HuH-7 (cell line): ENCODE measurements at regions not wholly inside any gene's neighbourhood (a gene's known extent, or its start where the extent isn't known, plus 50 kb on each side); places are given as distances from the start of the nearest gene placed in this dataset.
A peak's percentile ranks its signal among the peaks of the same experiment; 100 is the strongest.
"Not testable (repeated sequence)": the region's sequence is repeated elsewhere in the genome, so short reads cannot be mapped to it uniquely, and the experiment has no call there.

Experiments
- DNase-seq: peaks from one replicate; pipeline ENCODE4 v3.0.0; 2011; ENCODE audit warnings: low spot score

DNA sequence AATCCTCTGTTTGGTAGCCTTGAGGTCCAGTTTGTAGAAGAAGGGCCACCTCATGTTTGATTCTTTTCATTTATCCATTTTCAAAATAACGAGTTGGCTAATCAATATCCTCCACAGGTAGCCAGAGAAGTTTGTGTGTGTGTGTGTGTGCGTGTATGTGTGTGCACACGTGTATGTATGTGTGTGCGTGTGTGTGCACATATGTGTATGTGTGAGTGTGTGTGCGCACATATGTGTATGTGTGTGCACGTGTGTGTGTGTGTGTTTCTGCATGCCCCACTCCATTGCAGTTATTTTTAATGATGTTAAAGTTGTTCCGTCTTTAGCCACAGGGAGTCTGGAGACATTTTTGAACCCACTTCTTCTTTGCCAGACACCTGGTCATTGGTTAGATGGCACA, 112.8 kb upstream of the PRKCQ start:
- no peak for DNase-seq

DNA sequence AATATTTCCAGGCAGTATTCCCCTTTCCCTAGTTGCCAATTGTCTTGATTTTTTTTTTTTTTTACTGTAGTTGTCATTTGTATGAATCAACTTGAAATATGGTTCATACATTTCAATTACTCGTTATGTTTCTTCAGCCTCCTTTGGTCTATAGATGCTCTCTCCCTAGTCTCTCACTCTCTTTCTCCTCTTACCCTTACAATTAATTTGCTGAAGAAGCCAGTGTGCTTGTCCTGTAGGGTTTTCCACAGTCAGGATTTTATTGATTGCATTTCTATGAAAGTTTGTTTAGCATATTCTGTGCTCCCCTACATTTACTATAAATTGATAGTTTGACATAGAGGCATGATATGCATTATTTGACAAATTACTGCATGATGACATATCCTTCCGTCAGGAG, 112.0 kb upstream of the PRKCQ start:
- no peak for DNase-seq

DNA sequence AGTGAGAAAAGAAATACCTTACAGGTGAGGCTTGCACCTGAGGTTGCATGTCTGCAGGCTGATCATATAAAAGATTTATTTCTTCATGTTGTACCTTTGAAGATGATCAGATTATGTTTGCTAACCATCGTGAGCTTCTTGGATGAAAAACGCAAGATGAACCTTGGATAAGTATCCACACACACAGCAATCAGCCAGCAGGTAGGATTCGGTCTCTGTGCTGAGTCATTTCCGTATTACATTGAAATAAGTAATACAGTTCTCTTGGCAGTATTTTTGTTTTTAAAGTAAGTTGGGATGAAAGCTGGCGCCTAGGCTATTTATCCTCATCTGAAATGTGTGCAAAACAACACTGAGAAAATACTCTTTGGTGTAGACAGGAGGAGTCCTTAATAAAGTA, 109.0 kb upstream of the PRKCQ start:
- no peak for DNase-seq

- DNase-seq = no peak
Measured at GRCh38 chr10:6680735-6681134, 100.7 kb upstream of the PRKCQ start.

DNA sequence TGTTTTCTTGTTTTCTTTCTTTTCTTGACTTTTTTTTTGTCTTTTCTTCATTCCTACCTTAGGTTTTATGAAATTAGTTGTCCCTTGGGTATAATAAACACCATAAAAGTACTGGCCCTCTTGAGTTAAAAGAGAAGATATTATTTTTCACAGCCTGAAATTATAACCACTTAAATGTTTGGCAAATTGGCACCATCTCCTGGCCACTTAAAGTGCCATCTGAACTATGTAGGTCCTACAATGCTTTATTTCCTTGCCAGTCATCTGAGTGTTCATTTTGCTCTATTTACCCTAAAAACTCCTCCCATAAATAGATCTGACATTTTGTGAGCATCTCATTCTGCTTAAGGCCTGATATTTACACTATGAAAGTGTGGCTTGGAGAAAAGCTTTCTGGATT, 98.9 kb upstream of the PRKCQ start:
- no peak for DNase-seq

DNA sequence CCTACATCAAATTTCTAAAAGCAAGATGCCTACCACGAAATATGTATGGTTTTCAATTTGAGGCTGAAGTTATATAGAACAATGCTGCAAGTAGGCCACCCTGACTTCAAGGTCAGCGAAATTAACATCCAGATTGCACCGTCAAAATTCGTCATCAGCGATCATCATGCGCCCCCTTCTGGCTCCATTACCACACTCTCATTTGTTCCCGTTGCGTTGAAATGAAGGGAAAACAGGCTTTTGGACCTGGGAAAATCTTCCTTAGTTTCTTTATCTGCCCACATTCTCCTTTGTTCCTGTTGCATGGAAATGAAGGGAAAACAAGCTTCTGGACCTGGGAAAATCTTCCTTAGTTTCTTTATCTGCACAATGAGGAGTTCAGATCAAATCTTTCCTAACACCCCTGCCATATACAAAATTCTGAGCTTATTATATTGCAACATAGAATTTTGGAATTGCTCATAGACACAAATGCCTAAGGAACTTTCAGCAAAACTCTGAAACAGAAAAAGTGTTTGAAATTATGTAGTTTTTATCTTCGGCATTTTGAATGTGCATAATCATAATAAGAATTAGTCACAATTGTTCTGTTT, 98.2 kb upstream of the PRKCQ start:
- DNase-seq = peak; percentile 21

DNA sequence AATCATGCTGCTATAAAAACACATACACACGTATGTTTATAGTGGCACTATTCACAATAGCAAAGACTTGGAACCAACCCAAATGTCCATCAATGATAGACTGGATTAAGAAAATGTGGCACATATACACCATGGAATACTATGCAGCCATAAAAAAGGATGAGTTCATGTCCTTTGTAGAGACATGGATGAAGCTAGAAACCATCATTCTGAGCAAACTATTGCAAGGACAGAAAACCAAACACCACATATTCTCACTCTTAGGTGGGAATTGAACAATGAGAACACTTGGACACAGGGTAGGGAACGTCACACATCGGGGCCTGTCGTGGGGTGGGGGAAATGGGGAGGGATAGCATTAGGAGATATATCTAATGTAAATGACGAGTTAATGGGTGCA, 97.1 kb upstream of the PRKCQ start:
- DNase-seq = not testable (repeated sequence)

GRCh38 chr10:6674291-6674690, 94.2 kb upstream of the PRKCQ start:
- DNase-seq = no peak

DNA sequence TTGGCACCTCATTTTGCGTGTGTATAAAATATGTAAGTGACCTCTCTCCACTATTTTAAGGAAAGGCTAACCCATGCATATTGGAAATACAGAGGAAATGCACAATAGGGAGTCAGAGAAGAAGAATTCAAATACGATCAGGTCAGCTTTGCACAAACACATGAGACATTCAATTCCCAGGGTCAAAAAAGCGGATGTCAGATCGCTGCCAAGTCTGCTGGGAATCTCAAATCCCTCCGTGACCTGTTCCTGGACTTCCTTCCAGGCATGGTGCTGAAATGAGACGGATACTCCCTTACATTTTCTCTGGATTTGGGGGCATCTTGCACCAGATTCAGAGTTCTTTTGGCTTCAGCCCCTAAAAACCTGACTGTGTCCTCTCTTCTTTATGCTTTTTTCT, 91.9 kb upstream of the PRKCQ start:
- DNase-seq = no peak

GRCh38 chr10:6669269-6669859, 89.3 kb upstream of the PRKCQ start:
- DNase-seq = no peak

- DNase-seq = peak; percentile 21
Measured at GRCh38 chr10:6667679-6668270, 87.7 kb upstream of the PRKCQ start.

DNA sequence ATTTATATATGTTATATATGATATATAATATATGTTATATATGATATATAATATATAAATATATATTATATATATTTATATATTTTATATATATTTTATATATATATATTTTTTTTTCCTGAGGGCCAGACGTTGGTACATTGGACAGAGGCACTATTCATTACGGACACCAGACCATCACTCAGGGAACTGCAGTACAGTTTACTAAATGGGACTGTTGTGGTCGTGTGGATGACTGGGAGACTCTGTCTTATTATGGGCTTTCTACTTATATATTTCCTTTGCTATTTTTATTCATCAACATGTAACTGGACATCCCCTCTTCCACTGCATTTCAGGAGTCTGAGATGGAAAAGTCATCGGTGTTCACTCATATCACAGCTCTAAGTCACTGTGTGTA, 87.1 kb upstream of the PRKCQ start:
- no peak for DNase-seq

DNA sequence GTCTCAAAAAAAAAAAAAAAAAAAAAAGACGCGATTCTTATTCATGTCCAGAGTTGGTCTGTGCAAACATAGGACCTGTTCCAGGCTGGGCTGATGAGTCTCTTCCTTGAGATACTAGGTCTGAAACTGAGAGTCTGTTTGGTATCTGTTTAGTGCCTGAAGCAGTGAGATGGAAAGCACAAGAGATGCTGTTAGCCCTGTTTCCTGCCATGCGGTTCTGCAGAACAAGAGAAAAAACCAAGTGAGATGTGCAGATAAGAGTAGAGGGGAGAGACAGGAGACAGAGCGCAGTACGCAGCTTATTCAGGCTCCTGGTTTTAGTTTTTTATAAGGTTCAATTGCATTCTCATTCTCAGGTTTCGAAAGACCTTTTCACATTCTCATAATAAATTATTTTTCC, 85.8 kb upstream of the PRKCQ start:
- no peak for DNase-seq

GRCh38 chr10:6660460-6660859, 80.4 kb upstream of the PRKCQ start:
- no peak for DNase-seq

DNA sequence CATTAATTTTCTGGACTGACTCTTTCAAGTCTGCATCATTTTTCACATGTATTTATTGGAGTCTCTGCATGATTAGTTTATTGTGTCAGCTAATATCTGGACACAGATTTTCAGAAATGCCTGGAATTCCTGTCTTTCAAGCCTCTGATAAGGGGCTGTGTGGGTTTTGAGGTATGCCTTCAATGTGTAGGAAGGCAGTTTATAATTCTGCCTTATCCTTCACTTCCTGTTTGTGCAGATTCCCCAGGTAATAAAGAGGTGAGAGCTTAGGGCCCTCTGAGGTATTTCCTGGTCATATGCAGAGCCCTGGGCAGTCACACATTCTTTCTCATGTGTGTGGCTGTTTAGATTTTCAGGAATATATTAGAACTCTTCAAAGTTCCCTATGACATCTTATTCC, 79.4 kb upstream of the PRKCQ start:
- no peak for DNase-seq

GRCh38 chr10:6657669-6658068, 77.6 kb upstream of the PRKCQ start:
- no peak for DNase-seq

DNA sequence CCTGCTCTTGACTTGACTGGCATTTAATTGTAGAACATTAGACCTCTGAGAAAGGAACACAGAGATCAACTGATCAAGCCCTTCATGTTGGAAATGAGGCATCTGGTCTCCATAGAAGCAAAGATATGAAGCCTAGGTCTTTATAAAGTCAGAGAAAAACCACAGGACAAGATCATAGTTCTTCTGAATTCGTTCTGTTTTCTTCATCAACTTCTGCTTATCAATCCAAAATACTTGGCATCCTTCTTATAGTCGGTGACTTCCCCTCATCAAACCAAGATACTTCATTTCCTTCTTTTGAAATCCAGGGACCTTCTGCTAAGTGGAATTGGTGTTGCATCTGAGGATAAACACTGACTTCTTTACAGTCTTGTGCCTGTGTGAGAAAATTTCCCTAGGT, 77.1 kb upstream of the PRKCQ start:
- DNase-seq = no peak

- DNase-seq = no peak
Measured at GRCh38 chr10:6654571-6654970, 74.5 kb upstream of the PRKCQ start.

DNA sequence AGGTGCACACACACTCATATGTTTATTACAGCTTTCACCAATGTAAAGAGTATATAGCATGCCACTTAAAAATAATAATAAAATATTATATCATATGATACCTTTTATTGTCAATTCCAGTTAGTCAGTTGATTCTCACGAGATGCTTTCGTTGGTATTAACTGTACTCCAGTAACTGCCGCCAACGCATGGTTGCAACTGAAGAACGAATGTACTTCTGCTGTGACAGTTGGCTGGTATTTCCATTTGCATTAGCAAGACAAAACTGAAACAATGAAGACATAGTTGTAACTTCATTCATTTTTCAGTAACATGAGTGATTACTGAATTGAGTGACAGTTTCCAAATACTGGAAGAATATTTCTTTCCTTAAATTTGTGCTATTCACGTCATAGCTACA, 70.5 kb upstream of the PRKCQ start:
- no peak for DNase-seq

GRCh38 chr10:6649903-6650302, 69.8 kb upstream of the PRKCQ start:
- no peak for DNase-seq

GRCh38 chr10:6648894-6649720, 69.0 kb upstream of the PRKCQ start:
- no peak for DNase-seq

GRCh38 chr10:6647811-6648526, 67.9 kb upstream of the PRKCQ start:
- DNase-seq = peak; percentile 67

DNA sequence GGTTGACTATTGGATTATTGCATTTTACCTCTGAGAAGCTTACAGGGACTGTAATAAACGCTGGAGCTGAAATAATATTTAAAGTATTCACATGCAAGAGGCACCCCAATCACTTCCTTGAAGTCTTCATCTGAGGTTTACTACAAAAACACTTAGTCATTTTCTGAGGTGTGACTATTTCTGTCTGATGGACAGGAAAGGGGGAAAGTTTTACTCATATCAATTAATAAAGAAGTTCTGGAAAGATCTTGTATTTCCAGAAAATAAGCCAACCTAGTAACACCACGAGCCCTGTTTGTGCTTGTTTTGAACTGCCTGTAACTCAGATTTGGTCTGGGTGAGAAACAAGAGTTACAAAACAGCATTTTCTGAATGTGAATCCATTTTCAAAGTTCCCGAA, 63.9 kb upstream of the PRKCQ start:
- DNase-seq = no peak
